ENCODE measurements at regions not wholly inside any gene's neighbourhood (a gene's known extent, or its start where the extent isn't known, plus 50 kb on each side); places are given as distances from the start of the nearest gene placed in this dataset.

DNA sequence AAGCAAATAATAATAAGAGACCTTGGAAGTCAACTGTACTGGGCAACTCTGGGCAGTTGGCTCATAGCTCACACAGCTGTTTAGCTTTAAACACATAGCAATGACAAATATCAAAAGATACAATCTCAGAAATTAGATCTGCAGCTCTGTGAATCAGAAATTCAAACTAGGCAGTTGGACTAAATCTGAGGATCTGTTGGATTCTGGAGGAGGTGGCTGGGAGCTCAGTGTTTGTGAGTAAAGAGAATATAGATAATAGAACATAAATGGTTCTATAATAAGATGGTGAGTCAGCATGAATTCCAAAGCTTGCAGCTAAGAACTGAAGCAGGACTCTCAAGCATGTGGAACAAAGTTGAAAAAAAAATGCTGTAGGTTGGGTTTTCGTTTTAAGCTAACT is 1949.4 kb upstream of the SEL1L start:
- H3K4me3 Mint-ChIP-seq, result no peak overlapping the region
- no peaks in the 10 kb centered on the region for H3K36me3 Mint-ChIP-seq (ENCODE audit: low read depth)
- H3K4me1 Mint-ChIP-seq, result no peaks in the 10 kb centered on the region
- TF ChIP-seq, protein P1, sequence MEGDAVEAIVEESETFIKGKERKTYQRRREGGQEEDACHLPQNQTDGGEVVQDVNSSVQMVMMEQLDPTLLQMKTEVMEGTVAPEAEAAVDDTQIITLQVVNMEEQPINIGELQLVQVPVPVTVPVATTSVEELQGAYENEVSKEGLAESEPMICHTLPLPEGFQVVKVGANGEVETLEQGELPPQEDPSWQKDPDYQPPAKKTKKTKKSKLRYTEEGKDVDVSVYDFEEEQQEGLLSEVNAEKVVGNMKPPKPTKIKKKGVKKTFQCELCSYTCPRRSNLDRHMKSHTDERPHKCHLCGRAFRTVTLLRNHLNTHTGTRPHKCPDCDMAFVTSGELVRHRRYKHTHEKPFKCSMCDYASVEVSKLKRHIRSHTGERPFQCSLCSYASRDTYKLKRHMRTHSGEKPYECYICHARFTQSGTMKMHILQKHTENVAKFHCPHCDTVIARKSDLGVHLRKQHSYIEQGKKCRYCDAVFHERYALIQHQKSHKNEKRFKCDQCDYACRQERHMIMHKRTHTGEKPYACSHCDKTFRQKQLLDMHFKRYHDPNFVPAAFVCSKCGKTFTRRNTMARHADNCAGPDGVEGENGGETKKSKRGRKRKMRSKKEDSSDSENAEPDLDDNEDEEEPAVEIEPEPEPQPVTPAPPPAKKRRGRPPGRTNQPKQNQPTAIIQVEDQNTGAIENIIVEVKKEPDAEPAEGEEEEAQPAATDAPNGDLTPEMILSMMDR (conservative IDR thresholded peaks at IDR 0.05), result no peak
- H3K9me3 Mint-ChIP-seq, result peaks cover 2% of the 10 kb centered on the region
- no peaks in the 10 kb centered on the region for H3K27me3 Mint-ChIP-seq (ENCODE audit: low read depth)
- DNase-seq (ENCODE audit: low read depth, low spot score), result no peak
- H3K27ac Mint-ChIP-seq (ENCODE audit: unreplicated experiment), result no peak overlapping the region

DNA sequence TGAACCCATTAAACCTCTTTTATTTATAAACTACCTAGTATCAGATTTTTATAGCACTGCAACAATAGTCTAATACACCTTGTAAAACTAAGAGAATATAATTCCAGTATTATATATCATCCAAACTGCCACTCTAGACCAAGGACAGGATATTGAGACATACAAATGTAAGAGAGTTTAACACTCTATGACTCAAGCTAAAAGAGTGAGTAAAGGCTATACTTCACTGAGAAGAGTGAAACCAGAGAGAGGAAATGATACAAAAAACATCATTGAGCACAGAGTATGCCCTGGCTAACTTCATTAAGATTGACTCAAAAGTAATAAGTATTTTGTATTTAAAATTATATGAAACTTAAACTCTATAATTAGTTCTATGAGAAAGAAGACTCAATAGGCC is 1951.9 kb upstream of the SEL1L start:
- no peak for DNase-seq (ENCODE audit: low read depth, low spot score)
- Mint-ChIP-seq H3K4me3 (no peak overlapping the region), H3K9me3 (peaks cover 2% of the 10 kb centered on the region), H3K27me3 (ENCODE audit: low read depth) (no peaks in the 10 kb centered on the region), H3K27ac (ENCODE audit: unreplicated experiment) (no peak overlapping the region), H3K36me3 (ENCODE audit: low read depth) (no peaks in the 10 kb centered on the region), H3K4me1 (no peaks in the 10 kb centered on the region)
- TF ChIP-seq, protein P1 (conservative IDR thresholded peaks at IDR 0.05), result no peak

DNA sequence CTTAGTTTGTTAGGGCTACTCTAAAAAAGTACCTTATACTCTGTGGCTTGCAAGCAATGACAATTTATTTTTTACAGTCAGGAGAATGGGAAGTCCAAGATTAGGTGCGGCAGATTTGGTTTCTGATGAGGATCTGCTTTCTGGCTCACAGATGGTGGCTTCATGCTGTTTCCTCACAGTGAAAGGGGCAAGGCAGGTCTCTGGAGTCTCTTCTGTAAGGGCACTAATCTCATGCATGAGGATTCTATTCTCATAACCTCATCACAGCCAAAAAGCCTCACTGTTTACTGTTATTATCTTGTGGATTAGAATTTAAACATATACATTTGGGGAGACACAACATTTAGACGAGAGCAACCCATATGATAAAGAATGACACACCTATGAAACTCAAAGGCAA is 1957.4 kb upstream of the SEL1L start:
- no peaks in the 10 kb centered on the region for H3K27me3 Mint-ChIP-seq (ENCODE audit: low read depth)
- DNase-seq (ENCODE audit: low read depth, low spot score), result no peak
- TF ChIP-seq, protein P1 (conservative IDR thresholded peaks at IDR 0.05), result no peak
- no peaks in the 10 kb centered on the region for H3K4me1 Mint-ChIP-seq
- H3K4me3 Mint-ChIP-seq, result no peak overlapping the region
- H3K9me3 Mint-ChIP-seq, result peaks cover 2% of the 10 kb centered on the region
- no peaks in the 10 kb centered on the region for H3K36me3 Mint-ChIP-seq (ENCODE audit: low read depth)
- no peak overlapping the region for H3K27ac Mint-ChIP-seq (ENCODE audit: unreplicated experiment)

DNA sequence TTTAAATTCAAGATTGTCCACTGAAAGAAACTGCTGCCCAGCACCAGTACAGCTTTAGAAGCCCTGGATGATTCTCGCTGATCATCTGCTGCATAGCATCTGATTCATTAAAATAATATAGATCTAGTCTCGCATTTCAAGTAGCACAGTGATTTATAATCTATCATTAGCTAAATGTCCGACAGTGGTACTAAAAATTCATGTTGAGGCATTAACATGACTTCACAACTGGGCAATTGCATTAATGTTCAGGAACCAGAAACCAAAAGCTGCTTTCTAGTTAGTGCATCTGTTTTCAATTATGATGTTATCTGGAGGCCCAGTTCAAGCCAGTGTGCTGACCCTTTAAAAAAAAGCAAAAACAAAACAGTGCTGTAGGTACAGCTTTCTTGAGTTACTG is 1987.2 kb upstream of the SEL1L start:
- H3K4me1 Mint-ChIP-seq, result no peaks in the 10 kb centered on the region
- no peak overlapping the region for H3K4me3 Mint-ChIP-seq
- TF ChIP-seq, protein P1 (conservative IDR thresholded peaks at IDR 0.05), result no peak
- no peaks in the 10 kb centered on the region for H3K27me3 Mint-ChIP-seq (ENCODE audit: low read depth)
- peaks cover 2% of the 10 kb centered on the region for H3K9me3 Mint-ChIP-seq
- H3K27ac Mint-ChIP-seq (ENCODE audit: unreplicated experiment), result no peak overlapping the region
- no peaks in the 10 kb centered on the region for H3K36me3 Mint-ChIP-seq (ENCODE audit: low read depth)
- DNase-seq (ENCODE audit: low read depth, low spot score), result no peak

DNA sequence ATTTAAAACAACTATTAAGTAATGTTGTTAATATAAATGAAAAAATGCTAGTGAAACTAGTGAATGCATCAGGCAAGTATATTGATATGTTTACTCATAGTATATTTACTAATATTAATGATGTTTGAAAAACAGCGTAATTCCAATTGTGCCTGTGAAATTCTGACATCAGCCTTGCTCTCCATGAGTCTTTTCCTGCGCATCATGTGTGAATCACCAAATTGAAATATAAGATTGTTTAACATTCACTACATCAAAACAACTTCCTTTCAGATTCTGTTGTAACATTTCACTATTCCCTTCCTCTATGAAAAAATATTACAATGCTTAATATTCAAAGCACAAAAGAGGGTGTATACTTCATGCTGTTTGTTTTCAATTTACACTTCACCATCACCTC is 1995.9 kb upstream of the SEL1L start:
- DNase-seq (ENCODE audit: low read depth, low spot score), result no peak

More for the DNA sequence above, 1995.9 kb upstream of the SEL1L start:
- Mint-ChIP-seq H3K4me3 (no peak overlapping the region), H3K4me1 (no peaks in the 10 kb centered on the region), H3K36me3 (ENCODE audit: low read depth) (no peaks in the 10 kb centered on the region), H3K9me3 (no peaks in the 10 kb centered on the region), H3K27ac (ENCODE audit: unreplicated experiment) (no peak overlapping the region), H3K27me3 (ENCODE audit: low read depth) (no peaks in the 10 kb centered on the region)
- TF ChIP-seq, protein P1 (conservative IDR thresholded peaks at IDR 0.05), result no peak
